GM19467 (cell line): ENCODE measurements at regions not wholly inside any gene's neighbourhood (a gene's known extent, or its start where the extent isn't known, plus 50 kb on each side); places are given as distances from the start of the nearest gene placed in this dataset.
"Not testable (repeated sequence)": the region's sequence is repeated elsewhere in the genome, so short reads cannot be mapped to it uniquely, and the experiment has no call there.

Experiments used
- ATAC-seq: cut with Tn5 transposase; IDR thresholded peaks from one replicate; pipeline ENCODE4 v1.9.1; 2021; ENCODE audit warnings: mild to moderate bottlenecking, moderate library complexity; ENCODE audit not compliant: unreplicated experiment

- no peak for ATAC-seq
Measured at GRCh38 chr20:53676987-53677386, 83.3 kb upstream of the ZNF217 start.

GRCh38 chr20:53676519-53676822, 82.8 kb upstream of the ZNF217 start:
- no peak for ATAC-seq

- no peak for ATAC-seq
Measured at GRCh38 chr20:53672484-53673129, 79.0 kb upstream of the ZNF217 start.

- ATAC-seq = no peak
Measured at GRCh38 chr20:53671370-53671769, 77.7 kb upstream of the ZNF217 start.

- not testable (repeated sequence) for ATAC-seq
Measured at GRCh38 chr20:53669517-53670313, 76.1 kb upstream of the ZNF217 start.

GRCh38 chr20:53668992-53669391, 75.4 kb upstream of the ZNF217 start:
- ATAC-seq = no peak

GRCh38 chr20:53666144-53666543, 72.5 kb upstream of the ZNF217 start:
- no peak for ATAC-seq

- ATAC-seq = no peak
Measured at GRCh38 chr20:53664121-53664520, 70.5 kb upstream of the ZNF217 start.

GRCh38 chr20:53663521-53663920, 69.9 kb upstream of the ZNF217 start:
- ATAC-seq = not testable (repeated sequence)

GRCh38 chr20:53662595-53662994, 69.0 kb upstream of the ZNF217 start:
- ATAC-seq = no peak

GRCh38 chr20:53660947-53661381, 67.3 kb upstream of the ZNF217 start:
- no peak for ATAC-seq

GRCh38 chr20:53660078-53660909, 66.7 kb upstream of the ZNF217 start:
- ATAC-seq = no peak

- ATAC-seq = no peak
Measured at GRCh38 chr20:53658973-53659372, 65.3 kb upstream of the ZNF217 start.

- ATAC-seq = no peak
Measured at GRCh38 chr20:53658322-53658721, 64.7 kb upstream of the ZNF217 start.

- ATAC-seq = no peak
Measured at GRCh38 chr20:53657732-53658131, 64.1 kb upstream of the ZNF217 start.

- ATAC-seq = no peak
Measured at GRCh38 chr20:53657279-53657678, 63.6 kb upstream of the ZNF217 start.

- ATAC-seq = no peak
Measured at GRCh38 chr20:53656293-53657202, 62.9 kb upstream of the ZNF217 start.

- ATAC-seq = no peak
Measured at GRCh38 chr20:53655625-53656292, 62.1 kb upstream of the ZNF217 start.

- no peak for ATAC-seq
Measured at GRCh38 chr20:53654932-53655624, 61.4 kb upstream of the ZNF217 start.
